GM21737 (cell line): ENCODE measurements at regions not wholly inside any gene's neighbourhood (a gene's known extent, or its start where the extent isn't known, plus 50 kb on each side); places are given as distances from the start of the nearest gene placed in this dataset.

Source experiments
- ATAC-seq: cut with Tn5 transposase; IDR thresholded peaks from one replicate; pipeline ENCODE4 v1.9.1; 2021; ENCODE audit warnings: mild to moderate bottlenecking, moderate library complexity; ENCODE audit not compliant: unreplicated experiment

- no peak for ATAC-seq
Observed at GRCh38 chr14:101065246-101065645, 161.7 kb upstream of the RTL1 start.

GRCh38 chr14:101065696-101066694, 162.5 kb upstream of the RTL1 start:
- no peak for ATAC-seq

- ATAC-seq = no peak
Observed at GRCh38 chr14:101066826-101067510, 163.4 kb upstream of the RTL1 start.

- ATAC-seq = no peak
Observed at GRCh38 chr14:101068313-101069227, 165.0 kb upstream of the RTL1 start.

- no peak for ATAC-seq
Observed at GRCh38 chr14:101069228-101069549, 165.7 kb upstream of the RTL1 start.

- no peak for ATAC-seq
Observed at GRCh38 chr14:101069666-101070362, 166.3 kb upstream of the RTL1 start.

- no peak for ATAC-seq
Observed at GRCh38 chr14:101070540-101071492, 167.3 kb upstream of the RTL1 start.

GRCh38 chr14:101071493-101071906, 168.0 kb upstream of the RTL1 start:
- ATAC-seq = no peak

- no peak for ATAC-seq
Observed at GRCh38 chr14:101072070-101072469, 168.5 kb upstream of the RTL1 start.

- no peak for ATAC-seq
Observed at GRCh38 chr14:101072531-101072930, 169.0 kb upstream of the RTL1 start.

GRCh38 chr14:101072945-101073597, 169.5 kb upstream of the RTL1 start:
- peak; percentile 69 for ATAC-seq

GRCh38 chr14:101073598-101073965, 170.1 kb upstream of the RTL1 start:
- ATAC-seq = no peak

GRCh38 chr14:101074196-101075024, 170.9 kb upstream of the RTL1 start:
- ATAC-seq = no peak

- peak; percentile 52 for ATAC-seq
Observed at GRCh38 chr14:101075025-101075800, 171.7 kb upstream of the RTL1 start.

- no peak for ATAC-seq
Observed at GRCh38 chr14:101075801-101076413, 172.4 kb upstream of the RTL1 start.

- no peak for ATAC-seq
Observed at GRCh38 chr14:101076451-101077198, 173.1 kb upstream of the RTL1 start.
